GM18508 (cell line): ENCODE measurements at regions not wholly inside any gene's neighbourhood (a gene's known extent, or its start where the extent isn't known, plus 50 kb on each side); places are given as distances from the start of the nearest gene placed in this dataset.
"Not testable (repeated sequence)": the region's sequence is repeated elsewhere in the genome, so short reads cannot be mapped to it uniquely, and the experiment has no call there.

ENCODE experiments used
- ATAC-seq: cut with Tn5 transposase; IDR thresholded peaks from one replicate; pipeline ENCODE4 v1.9.1; 2021; ENCODE audit warnings: moderate number of reproducible peaks; ENCODE audit not compliant: insufficient read depth, unreplicated experiment

DNA sequence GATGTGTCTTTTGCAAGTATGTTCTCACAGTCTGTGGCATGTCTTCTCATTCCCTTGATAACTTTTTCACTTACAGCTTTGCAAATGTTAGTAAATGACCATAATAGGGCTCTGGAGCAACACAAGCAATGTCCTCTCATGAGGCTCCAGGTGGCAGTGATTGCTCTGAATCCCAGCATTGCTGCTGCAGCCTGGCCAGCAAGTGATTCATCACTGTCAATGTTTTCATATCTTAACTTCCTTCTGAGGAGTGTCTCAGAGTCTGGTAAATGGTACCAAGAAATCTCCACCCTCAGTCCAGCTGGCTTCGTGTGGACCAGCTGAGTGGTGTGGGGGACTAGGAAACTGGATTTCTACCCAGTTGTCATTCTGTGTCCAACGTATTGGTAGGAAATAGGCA is 139.6 kb downstream of the MYLK4 start:
- no peak for ATAC-seq

DNA sequence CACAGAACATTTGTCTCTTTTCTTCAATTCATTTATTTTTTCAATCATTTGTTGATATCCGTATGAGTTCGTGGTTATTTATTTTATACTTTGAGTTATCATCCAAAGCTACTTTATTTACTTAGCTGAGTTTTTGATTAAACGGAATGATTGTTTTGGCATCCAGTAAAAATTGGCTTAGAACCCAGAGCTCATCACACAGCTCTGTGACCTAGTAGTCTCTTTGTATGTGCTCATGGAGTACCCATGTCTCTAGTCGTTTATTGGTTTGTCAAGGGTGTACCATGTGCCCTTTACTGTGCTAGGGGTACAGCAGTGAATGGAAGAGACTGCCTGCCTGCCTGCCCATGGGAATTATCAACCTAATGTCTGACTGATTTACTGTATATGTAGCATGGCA is 142.2 kb downstream of the MYLK4 start:
- no peak for ATAC-seq

DNA sequence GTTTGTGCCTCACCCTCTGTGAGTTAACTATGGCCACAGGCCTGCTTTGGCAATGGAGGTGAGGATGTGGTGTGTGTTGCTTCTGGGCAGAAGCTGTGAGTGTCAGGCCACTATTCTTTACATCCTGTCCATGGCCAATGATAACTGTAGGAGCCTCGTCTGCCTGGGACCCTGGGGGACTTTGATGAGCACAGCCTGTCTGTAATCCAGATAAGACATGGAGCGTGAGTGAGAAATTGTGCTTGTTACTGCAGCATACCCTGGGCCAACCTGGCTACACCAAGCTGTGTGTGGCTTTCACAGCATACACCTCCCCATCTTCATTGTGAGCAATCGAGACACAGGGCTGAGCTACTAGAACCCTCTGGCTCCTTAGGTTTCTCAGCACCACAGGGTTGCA is 150.4 kb downstream of the MYLK4 start:
- ATAC-seq = no peak

DNA sequence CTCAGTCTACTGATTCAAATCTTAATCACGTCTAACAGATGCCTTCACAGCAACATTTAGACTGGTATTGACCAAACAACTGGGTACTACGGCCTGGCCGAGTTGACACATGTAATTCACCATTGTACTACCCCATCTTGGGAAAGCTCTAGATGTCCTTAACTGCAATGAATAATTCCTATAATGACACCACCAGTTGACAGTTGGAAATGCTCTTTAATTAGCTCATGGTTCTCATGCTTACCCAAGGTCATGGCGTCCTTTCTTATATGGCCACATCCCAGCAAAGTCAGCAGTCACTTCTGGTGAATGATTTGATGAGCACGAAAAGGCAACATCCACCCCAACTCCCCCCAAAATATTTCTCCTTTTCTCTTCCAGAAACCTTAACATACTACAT is 150.9 kb downstream of the MYLK4 start:
- no peak for ATAC-seq

DNA sequence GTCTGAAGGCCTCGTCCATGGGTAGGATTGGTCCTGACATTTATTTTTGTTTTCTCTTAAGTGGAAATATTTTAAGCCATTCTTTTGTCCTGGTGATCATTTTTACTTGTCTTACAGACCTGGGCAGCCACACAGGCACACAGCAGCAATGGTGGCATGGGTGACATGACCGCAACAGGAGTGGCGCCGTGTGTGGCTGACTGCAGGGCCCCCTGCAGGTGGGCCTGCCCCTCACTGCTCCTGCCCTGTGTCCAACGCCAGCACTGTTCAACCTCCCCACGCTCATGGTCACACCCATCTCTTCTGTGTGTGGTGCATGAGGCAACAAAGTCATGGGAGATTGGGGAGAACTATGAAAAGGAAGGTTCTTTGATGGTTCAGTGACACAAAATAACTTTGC is 151.9 kb downstream of the MYLK4 start:
- ATAC-seq = no peak

DNA sequence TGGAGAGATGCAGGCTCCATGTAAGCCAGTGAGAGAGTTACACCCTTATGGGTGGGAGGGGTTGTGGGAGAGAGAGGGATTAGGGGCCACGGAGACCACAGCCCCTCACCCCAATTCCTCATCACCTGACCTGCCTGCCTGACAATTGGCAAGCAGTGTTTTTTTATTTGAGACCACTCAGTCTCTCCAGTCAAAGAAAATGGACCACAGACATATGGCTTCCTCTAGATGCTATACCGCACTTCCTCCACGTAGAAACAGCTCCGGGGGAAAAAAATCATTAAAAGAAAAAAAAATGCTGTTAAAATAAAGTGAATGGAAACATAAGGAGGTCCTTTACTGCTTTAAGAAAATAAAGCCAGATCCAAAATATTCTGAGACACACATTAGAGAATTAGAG is 152.7 kb downstream of the MYLK4 start:
- no peak for ATAC-seq

DNA sequence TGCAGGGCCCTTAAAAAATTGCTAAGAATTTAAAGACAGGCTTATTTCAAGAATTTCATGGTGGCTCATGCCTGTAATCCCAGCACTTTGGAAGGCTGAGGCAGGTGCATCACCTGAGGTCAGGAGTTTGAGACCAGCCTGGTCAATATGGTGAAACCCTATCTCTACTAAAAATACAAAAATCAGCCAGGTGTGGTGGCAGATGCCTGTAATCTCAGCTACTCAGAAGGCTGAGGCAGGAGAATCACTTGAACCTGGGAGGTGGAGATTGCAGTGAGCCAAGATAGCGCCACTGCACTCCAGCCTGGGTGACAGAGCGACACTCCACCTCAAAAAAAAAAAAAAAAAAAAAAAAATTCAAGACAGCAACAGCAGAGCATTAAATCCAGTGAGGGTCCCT is 153.3 kb downstream of the MYLK4 start:
- not testable (repeated sequence) for ATAC-seq

DNA sequence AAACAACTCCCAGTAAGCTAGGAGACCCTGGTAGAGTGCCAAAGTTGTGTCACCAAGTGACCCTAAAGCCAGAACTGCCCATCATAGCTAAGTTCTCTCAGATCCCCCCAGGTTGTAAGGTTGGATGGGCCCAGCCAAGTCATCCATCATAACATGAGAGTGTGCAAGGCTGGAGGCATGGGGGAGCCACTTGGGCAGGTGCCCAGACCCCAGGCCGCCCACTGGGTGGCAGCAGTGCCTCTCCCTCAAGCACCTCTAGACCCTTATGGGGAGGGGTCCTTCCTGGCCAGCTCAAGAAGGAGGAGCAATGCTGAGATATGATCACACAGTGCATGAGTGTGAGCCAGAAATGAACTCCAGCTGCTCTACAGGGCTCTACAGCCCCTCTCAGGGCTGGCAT is 154.5 kb downstream of the MYLK4 start:
- ATAC-seq = no peak

DNA sequence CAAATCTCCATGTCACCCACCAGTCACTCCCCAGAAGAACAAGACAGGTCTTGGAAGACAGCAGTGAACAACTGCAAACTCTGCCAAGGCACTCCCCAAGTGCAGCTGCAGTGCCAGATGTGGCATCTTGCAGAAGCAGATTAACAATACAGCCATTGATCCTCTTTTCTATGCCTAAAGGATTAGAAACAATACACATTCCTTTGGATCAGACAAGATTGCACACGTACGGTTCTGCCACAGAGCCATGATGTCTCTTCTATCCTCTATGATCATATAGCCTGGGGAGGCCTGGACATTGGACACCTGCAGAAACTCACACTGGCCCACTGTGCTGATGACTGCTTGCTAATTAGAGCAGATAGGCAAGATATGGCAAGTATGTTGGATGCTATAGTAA is 155.9 kb downstream of the MYLK4 start:
- no peak for ATAC-seq

DNA sequence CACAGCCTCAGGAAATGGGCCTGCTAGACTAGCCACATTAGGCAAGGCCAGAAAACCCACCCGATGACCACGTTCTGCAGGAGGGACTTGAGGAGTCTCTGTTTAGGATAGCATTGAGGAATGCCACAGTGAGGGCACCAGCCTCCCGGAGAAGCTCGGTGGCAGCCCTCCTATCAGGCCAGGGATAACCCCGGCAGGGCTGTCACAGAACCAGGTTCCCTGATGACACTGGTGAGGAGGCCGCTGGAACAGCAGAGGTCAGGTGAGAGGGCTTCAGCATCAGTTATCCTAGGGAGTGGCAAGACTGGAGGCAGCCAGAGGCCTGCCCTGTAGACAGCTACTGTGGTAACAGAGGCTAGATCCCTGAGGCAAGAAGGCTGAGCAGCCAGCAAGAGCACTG is 157.6 kb downstream of the MYLK4 start:
- ATAC-seq = no peak

DNA sequence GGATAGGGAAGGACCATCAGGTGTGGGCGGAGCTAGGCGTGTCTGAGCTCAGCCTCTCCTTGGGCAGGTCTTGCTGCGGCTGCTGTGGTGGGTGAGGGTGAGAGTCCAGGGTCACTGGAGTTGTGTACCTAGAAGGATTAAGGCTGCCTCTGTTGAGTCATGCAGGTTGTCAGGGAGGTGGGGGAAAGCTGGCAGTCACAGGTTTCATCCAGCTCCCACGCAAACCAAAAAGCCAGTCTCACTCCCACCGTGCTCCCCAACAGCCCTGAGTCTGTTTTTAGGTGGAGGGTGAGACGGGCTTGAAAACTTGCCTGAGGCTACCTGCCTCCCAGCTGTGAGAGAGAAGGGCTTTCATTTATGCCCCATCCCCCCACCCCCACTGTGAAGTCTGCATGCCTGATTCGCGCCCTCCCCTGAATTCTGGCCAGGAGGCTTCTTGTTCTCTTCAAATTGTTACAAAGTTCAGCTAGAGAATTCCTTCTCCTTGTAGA is 161.5 kb downstream of the MYLK4 start:
- no peak for ATAC-seq

DNA sequence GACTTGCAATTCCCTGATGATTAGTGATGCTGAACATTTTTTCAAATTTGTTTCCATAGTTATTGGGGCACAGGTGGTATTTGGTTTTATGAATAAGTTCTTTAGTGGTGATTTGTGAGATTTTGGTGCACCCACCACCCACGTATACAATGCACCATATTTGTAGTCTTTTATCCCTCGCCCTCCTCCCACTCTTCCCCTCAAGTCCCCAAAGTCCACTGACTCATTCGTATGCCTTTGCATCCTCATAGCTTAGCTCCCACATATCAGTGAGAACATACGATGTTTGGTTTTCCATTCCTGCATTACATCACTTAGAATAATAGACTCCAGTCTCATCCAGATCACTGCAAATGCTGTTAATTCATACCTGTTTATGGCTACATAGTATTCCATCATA is 167.3 kb downstream of the MYLK4 start:
- ATAC-seq = no peak

DNA sequence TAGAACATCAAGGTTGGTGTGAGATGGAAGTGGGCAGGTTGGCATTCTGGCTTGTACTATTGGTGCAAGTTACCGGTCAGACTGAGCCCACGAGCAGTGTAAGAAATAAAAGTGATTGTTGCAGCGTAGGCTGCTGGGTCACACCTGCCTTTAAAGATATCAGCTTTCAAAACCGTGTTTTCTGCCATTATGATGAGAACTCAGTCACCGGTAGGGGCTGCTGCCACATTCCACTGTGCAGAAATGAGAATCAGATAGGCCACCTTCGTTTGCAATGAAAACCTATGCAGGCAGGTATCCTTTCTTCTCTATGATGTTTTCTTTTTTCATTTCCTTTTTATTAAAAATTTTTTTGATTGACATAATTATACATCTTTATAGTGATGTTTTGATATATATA is 168.5 kb downstream of the MYLK4 start:
- no peak for ATAC-seq

DNA sequence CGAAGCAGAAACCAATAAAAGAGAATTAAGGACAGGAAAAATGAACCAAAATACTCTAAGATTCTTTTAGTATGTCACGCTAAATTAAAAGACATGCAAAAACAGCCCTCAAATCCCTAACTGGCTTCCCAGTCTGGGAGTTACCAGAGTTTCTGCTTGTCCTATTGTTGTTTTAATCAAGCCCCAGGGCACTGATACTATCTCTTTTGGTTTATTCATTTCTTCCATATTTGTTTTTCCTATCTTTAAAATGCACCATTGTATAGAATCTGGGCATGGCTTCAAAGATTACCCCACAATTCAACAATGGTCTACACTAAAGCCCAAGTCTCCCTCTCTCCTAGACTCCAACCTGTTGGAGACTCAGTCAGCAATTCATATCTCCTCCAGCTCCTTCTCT is 169.1 kb downstream of the MYLK4 start:
- no peak for ATAC-seq

DNA sequence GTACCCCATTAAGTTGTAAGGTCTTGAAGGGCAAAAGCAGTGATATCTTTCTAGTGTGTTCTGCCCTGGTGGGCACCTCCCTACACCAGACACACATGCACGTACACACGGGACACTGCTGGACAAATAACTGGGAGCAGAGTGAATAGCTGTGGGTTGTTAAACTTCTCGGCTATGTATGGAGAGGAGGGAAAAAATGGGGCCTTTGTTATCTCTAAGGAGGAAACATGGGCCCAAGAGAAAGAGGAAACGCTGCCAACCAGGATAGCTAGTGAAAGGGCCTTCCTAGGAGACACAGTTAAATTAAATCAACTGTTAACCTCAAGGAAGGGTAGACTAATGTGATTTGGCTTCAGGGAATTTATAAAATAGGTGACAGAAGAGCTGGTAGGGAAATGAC is 169.7 kb downstream of the MYLK4 start:
- no peak for ATAC-seq

DNA sequence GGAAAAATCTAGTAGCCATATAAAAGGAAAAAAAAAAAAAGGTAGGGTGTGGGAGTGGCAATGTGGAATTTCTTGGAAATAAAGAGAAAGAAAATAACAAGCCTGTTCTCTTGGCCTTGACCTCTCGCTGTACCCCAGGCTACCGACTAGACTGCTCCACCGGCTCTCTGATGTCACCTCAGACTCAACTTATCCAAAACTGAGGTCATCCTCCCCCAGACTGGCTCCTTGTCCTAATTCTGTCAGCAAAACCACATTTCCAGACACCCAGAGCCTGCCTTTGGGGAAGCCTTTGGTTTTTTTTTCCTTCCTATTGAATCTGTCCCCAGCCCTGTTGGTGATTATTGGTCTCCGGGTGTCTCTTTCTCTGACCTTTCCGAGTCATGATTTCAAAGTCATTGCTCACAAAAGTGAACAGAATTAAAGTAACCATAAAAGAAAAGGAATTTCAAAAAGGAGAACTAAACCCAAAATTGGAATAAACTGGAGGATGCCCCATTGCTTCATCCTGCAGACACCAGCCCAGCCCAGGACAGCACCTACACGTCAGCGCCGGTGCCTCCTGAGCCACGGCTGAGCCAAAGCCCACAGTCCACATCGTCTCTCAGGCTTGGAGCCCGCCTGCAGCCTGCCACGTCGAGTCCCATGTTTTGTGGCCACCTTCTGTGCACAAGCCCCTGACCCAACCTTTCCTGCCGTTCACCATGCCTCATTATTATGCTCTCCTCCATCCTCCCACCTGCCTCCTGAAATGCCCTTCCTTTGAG is 170.7 kb downstream of the MYLK4 start:
- ATAC-seq = no peak

DNA sequence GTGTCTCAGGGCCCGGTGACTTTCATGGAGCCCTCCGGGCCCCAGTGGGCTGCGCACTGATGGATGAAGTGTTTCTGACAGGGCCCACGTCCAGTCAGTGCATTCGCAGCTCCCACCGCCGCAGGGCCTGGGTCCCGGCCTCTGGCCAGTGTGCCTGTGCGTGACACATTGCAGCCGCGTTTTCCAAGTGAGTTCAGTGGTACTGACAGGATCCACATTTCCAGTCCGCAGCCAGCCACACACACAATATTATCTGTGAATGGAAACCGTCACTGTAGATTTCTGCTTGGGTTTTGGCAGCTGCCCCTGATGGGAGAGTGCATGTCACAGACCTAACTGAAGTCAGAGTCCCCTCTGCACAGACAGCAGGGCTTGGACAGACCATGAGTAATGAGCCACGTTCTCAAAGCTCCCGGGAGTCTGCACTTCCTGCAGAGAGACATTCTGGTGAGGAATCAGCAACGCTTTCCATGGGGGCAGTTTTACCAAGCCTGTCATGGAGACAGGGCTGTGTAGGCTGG is 171.4 kb downstream of the MYLK4 start:
- ATAC-seq = no peak

DNA sequence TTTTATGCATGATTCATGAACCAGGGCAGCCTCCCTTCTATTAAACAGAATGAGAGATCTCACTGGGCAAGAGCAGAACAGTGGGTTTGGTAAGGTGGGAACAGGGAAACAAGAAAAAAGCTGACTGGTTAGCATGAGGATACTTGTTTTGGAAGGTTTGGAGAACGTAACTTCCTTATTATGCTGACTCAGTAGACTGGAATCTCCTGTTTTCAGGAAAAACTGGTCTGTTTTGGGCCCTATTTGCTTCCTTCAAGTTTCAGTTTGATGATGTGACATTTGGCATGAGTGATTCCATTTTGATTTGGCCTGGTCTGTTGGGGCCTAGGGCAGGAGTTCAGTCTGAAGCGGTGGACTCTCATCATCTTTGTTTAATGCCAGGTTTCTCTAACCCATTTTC is 172.0 kb downstream of the MYLK4 start:
- ATAC-seq = no peak

DNA sequence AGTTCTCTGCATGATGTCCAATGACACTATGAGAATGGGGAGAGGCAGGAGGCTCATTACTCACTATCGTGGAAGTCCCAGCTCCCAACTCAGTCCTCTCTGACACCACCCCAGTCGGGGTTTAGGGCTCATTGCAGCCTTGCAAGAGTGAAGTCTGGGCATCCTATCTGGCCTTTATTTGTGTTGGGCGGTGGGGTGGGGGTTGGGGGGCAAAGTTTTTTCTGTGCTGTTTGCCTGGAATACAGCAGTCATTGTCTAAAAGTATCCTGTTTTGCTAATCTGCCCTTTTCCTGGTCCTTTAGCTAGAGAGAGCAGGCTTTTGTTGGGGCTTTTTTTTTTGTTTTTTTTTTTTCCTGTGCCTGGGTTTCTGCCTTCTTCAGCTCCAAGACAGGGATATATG is 174.2 kb downstream of the MYLK4 start:
- ATAC-seq = no peak

DNA sequence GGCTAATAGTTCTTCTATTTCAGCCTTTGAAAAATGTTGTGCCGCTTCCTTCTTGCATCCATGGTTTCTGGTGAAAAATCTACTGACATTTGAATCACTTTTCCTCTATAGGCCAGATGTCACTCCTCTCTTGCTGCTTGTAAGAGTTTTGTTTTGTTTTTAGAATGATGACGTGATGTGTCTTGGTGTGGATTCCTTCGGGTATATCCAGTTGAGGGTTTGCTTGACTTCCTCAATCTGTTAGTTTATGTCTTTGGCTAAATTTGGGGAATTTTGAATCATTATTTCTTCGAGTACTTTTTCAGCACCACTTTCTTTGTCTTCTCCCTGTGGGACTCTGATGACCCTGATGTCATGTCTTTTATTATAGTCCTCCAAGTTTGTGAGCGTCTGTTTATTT is 175.5 kb downstream of the MYLK4 start:
- no peak for ATAC-seq

DNA sequence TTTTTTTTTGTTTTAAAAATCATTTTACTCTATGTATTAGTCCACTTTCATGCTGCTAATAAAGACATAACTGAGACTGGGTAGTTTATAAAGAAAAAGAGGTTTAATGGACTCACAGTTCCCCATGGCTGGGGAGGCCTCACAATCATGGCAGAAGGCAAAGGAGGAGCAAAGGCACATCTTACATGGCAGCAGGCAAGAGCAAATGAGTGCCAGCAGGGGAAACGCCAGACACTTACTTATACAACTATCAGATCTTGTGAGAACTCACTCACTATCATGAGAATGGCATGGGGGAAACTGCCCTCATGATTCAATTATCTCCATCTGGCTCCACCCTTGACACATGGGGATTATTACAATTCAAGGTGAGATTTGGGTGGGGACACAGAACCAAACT is 181.3 kb downstream of the MYLK4 start:
- not testable (repeated sequence) for ATAC-seq

DNA sequence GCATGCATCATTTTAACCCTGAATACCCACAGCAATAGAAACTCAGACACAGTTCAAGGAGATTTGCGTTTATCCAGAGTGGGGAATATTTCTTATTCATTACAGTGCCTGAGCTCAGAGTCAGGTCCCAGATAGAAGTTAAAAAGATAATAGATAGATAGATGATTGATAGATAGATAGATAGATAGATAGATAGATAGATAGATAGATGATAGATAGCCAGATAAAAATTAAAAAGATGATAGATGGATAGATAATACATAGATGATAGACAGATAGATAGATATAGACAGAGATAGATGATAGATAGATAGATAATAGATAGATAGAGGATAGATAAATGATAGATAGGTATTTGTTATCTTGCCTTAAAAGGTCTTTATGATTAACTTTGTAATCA is 184.7 kb downstream of the MYLK4 start:
- no peak for ATAC-seq
